IMR-90 (cell line): ENCODE measurements at regions not wholly inside any gene's neighbourhood (a gene's known extent, or its start where the extent isn't known, plus 50 kb on each side); places are given as distances from the start of the nearest gene placed in this dataset.

Source experiments
- ATAC-seq: fragments of 200-7000 bp; cut with Tn5 transposase; 2 replicates; pipeline ENCODE4 v1.9.1; 2020; ENCODE audit warnings: low read depth, mild to moderate bottlenecking, moderate library complexity
- BruUV-seq: library from RNA; stranded (reverse); fragments of 400-500 nt; replicated peaks from 2 replicates; lab custom pipeline; 2021; lab: Mats Ljungman, UMichigan
- CTCF ChIA-PET: fragments of 300-600 bp; formaldehyde crosslinking; extraction: SDS; loops from one replicate; lab custom pipeline; 2021; ENCODE audit warnings: antibody characterized with exemption; lab: Yijun Ruan, JAX
- POLR2A ChIA-PET: fragments of 300-600 bp; sonication (Branson Sonifier 250); formaldehyde crosslinking; loops from one replicate; lab custom pipeline; 2022; ENCODE audit warnings: antibody characterized with exemption; ENCODE audit not compliant: unreplicated experiment; lab: Charles Lee
- DNase-seq: peaks from one replicate; pipeline ENCODE4 v3.0.0; 2013
- H2AFZ ChIP-seq: replicated peaks from 2 replicates; pipeline ENCODE3; 2013; ENCODE audit warnings: low read length, mild to moderate bottlenecking; ENCODE audit not compliant: poor library complexity
- H2AK5ac ChIP-seq: 2 replicates; pipeline ENCODE4 v1.6.1; 2013; ENCODE audit warnings: low read depth, low read length, inconsistent platforms
- H2AK9ac ChIP-seq: replicated peaks from 2 replicates; pipeline ENCODE3; 2013; ENCODE audit warnings: mild to moderate bottlenecking, low read depth, low read length, moderate library complexity; ENCODE audit not compliant: poor library complexity
- H2BK120ac ChIP-seq: 2 replicates; pipeline ENCODE4 v1.6.1; 2013; ENCODE audit warnings: low read depth, low read length, inconsistent platforms
- H2BK15ac ChIP-seq: 3 replicates; pipeline ENCODE4 v1.6.1; 2013; ENCODE audit warnings: low read depth, low read length, inconsistent platforms
- H2BK20ac ChIP-seq: 2 replicates; pipeline ENCODE4 v1.6.1; 2013; ENCODE audit warnings: low read depth, mild to moderate bottlenecking, inconsistent platforms, low read length, moderate library complexity
- H2BK5ac ChIP-seq: 2 replicates; pipeline ENCODE4 v1.6.1; 2013; ENCODE audit warnings: mild to moderate bottlenecking, low read depth, low read length, inconsistent platforms; ENCODE audit not compliant: poor library complexity, severe bottlenecking
- H3K14ac ChIP-seq: replicated peaks from 2 replicates; pipeline ENCODE4 v1.6.1; 2013; ENCODE audit warnings: low read depth, low read length, inconsistent platforms
- H3K18ac ChIP-seq: 2 replicates; pipeline ENCODE4 v1.6.1; 2013; ENCODE audit warnings: low read depth, low read length, control low read depth
- H3K23ac ChIP-seq: 2 replicates; pipeline ENCODE4 v1.6.1; 2013; ENCODE audit warnings: low read depth, low read length, inconsistent platforms
- H3K27ac ChIP-seq: 2 replicates; pipeline ENCODE4 v1.5.1; 2013; ENCODE audit warnings: mild to moderate bottlenecking, control low read depth, low read length; ENCODE audit not compliant: insufficient read depth
- H3K27me3 ChIP-seq: 2 replicates; pipeline ENCODE4 v1.6.1; 2013; ENCODE audit warnings: low read length; ENCODE audit not compliant: control insufficient read depth, insufficient read depth
- H3K36me3 ChIP-seq: 2 replicates; pipeline ENCODE4 v1.6.1; 2013; ENCODE audit warnings: low read length, mixed read lengths; ENCODE audit not compliant: control insufficient read depth, insufficient read depth
- H3K4ac ChIP-seq: 2 replicates; pipeline ENCODE4 v1.6.1; 2013; ENCODE audit warnings: low read depth, low read length, inconsistent platforms
- H3K4me1 ChIP-seq: 2 replicates; pipeline ENCODE4 v1.6.1; 2013; ENCODE audit warnings: low read length, mixed read lengths; ENCODE audit not compliant: control insufficient read depth, insufficient read depth
- H3K4me2 ChIP-seq: 2 replicates; pipeline ENCODE4 v1.6.1; 2013; ENCODE audit warnings: low read depth, mild to moderate bottlenecking, control low read depth, low read length, moderate library complexity
- H3K4me3 ChIP-seq: 2 replicates; pipeline ENCODE4 v1.5.1; 2013; ENCODE audit warnings: low read depth, mild to moderate bottlenecking, control low read depth, low read length, moderate library complexity; ENCODE audit not compliant: insufficient read depth
- H3K56ac ChIP-seq: 2 replicates; pipeline ENCODE4 v1.6.1; 2013; ENCODE audit warnings: low read length, inconsistent platforms; ENCODE audit not compliant: insufficient read depth; ENCODE audit errors: extremely low read depth
- H3K79me1 ChIP-seq, 2 experiments: 2 replicates each; pipeline ENCODE4 v1.6.1; 2013; ENCODE audit warnings: low read length in 2 of 2, inconsistent platforms in 1 of 2, low read depth in 1 of 2
- H3K9ac ChIP-seq: 2 replicates; pipeline ENCODE4 v1.6.1; 2013; ENCODE audit warnings: low read depth, low read length, control low read depth
- H3K9me1 ChIP-seq: 2 replicates; pipeline ENCODE4 v1.6.1; 2013; ENCODE audit warnings: low read length, inconsistent platforms; ENCODE audit not compliant: insufficient read depth
- H3K9me3 ChIP-seq: 2 replicates; pipeline ENCODE4 v1.6.1; 2013; ENCODE audit warnings: low read length; ENCODE audit not compliant: control insufficient read depth, insufficient read depth
- H4K20me1 ChIP-seq: 2 replicates; pipeline ENCODE4 v1.6.1; 2013; ENCODE audit warnings: low read length, inconsistent platforms; ENCODE audit not compliant: insufficient read depth
- H4K5ac ChIP-seq: 2 replicates; pipeline ENCODE4 v1.6.1; 2013; ENCODE audit warnings: mild to moderate bottlenecking, low read depth, low read length, control low read depth
- H4K8ac ChIP-seq, 2 experiments: 2 replicates each; pipeline ENCODE4 v1.6.1; 2013; ENCODE audit warnings: low read depth in 2 of 2, low read length in 2 of 2, control low read depth in 1 of 2, inconsistent platforms in 1 of 2
- H4K91ac ChIP-seq: 2 replicates; pipeline ENCODE4 v1.6.1; 2013; ENCODE audit warnings: low read depth, low read length, inconsistent platforms; ENCODE audit not compliant: insufficient read depth
- RFX5 ChIP-seq: IDR thresholded peaks from 2 replicates; pipeline ENCODE4 v1.8.0; 2012; ENCODE audit warnings: low read depth, mild to moderate bottlenecking, low read length, moderate library complexity
- WGBS, 2 experiments: methylation state at CpG; one replicate each; pipeline versions ENCODE4 v1.1.5 to v1.1.7; 2013; ENCODE audit warnings: missing lambda C conversion rate in 2 of 2; ENCODE audit not compliant: insufficient read length in 1 of 2; ENCODE audit errors: extremely low coverage in 2 of 2; 5-methylcytosine and 5-hydroxymethylcytosine counted together
- dilution Hi-C: fragments of 300-500 bp; cut with HindIII; formaldehyde crosslinking; loops from one replicate; pipeline ENCODE4 v1.14.3; 2018; ENCODE audit warnings: low sequenced_read_pairs; ENCODE audit not compliant: unreplicated experiment
- in situ Hi-C: fragments of 300-500 bp; cut with MboI; formaldehyde crosslinking; loops from 3 replicates; pipeline ENCODE4 v1.14.3; 2019; ENCODE audit warnings: low sequenced_read_pairs, inconsistent platforms, mixed read lengths
- intact Hi-C: fragments of 100-400 bp; cut with micrococcal nuclease; formaldehyde crosslinking; loops from 2 replicates; pipeline ENCODE4 v1.10.0; 2022

DNA sequence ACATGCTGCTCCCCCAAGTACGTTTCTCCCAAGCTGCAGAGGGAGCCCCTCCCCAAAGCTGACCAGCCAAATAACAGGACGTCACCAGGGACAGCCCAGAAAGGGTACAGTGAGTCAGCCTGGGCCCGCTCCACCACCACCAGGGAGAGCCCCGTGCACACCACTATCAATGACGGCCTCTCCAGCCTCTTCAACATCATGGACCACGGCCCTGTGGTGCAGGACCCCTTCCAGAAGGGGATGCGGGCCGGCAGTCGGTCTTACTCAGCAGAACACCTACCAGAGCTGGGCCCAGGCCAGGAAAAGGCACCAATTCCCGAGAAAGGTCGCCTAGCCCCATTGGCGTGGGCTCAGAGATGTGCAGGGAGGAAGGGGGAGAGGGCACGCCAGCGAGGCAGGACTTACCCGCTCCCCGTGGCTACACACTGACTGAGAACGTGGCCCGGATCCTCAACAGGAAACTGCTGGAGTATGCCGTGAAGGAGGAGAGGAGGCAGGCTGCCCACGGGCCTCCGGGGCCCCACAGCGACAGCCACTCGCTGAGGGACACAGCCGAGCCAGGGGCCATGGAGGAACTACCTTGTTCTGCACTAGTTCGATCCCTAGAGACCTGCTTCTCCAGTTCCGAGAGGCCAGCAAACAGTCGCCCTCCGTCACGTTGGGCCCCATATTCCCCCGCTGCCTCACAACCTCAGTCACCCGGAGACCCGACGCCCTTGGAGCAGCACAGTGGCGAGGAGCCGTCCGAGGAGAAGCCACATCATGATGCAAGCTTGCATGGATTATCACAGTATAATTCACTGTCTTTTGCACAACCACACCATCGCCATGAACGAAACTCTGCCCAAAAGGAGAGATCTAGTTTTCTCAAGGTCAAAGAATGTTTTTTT, 815.9 kb upstream of the KLHL1 start:
- Histone ChIP-seq H3K79me1 (no peaks in the 10 kb centered on the region), H3K56ac (no peak overlapping the region), H2BK5ac (no peak overlapping the region), H3K18ac (no peak overlapping the region), H2BK120ac (no peak overlapping the region), H4K91ac (no peak overlapping the region), H4K20me1 (no peaks in the 10 kb centered on the region), H3K27ac (no peak overlapping the region), H2BK20ac (no peak overlapping the region), H4K8ac (no peak overlapping the region), H3K36me3 (no peaks in the 10 kb centered on the region), H3K14ac (no peak overlapping the region), H2AK5ac (no peak overlapping the region), H3K4me3 (no peak overlapping the region), H3K23ac (no peak overlapping the region), H3K4me2 (no peak overlapping the region), H4K5ac (no peak overlapping the region), H3K4me1 (no peaks in the 10 kb centered on the region), H2AFZ (no peak overlapping the region), H2AK9ac (no peak overlapping the region), H3K4ac (no peak overlapping the region), H3K9me3 (peaks cover 6% of the 10 kb centered on the region; the same call in 1 of the 2 replicates), H3K9ac (no peak overlapping the region), H3K27me3 (no peaks in the 10 kb centered on the region), H3K9me1 (no peaks in the 10 kb centered on the region), H2BK15ac (no peak overlapping the region)
- in situ Hi-C loops (no loop called here), dilution Hi-C loops (no loop called here), intact Hi-C loops (no loop called here)
- POLR2A ChIA-PET: no interaction called here
- CTCF ChIA-PET: no interaction called here
- no peak for TF ChIP-seq RFX5
- no TSS peak for BruUV-seq
- DNase-seq (no peak), ATAC-seq (no peak)
- 82% methylated on average over 11 of the region's 38 CpGs; no CpG with 5 or more reads in 1 of the 2 experiments for WGBS, 2 experiments
